Activated naive CD4-positive, alpha-beta T cell treated with anti-CD3 and anti-CD28 coated beads, Interleukin-2, amount 10 ng/mL, durations not matched to agents 7 days and 5 days (primary cell): ENCODE measurements at regions not wholly inside any gene's neighbourhood (a gene's known extent, or its start where the extent isn't known, plus 50 kb on each side); places are given as distances from the start of the nearest gene placed in this dataset.

Experiments
- CTCF ChIA-PET: fragments of 350-600 bp; sonication (Branson Sonifier 250); formaldehyde crosslinking; loops from one replicate; lab custom pipeline; 2021; ENCODE audit warnings: antibody characterized with exemption; lab: Charles Lee
- DNase-seq: peaks from one replicate; pipeline ENCODE4 v3.0.0-alpha.2; 2020
- H3K27ac Mint-ChIP-seq: one replicate; pipeline ENCODE4 v1.8.0; 2021; ENCODE audit warnings: mild to moderate bottlenecking, moderate library complexity, mixed read lengths
- H3K27me3 Mint-ChIP-seq: one replicate; pipeline ENCODE4 v1.8.0; 2021; ENCODE audit warnings: mild to moderate bottlenecking, mixed read lengths
- H3K36me3 Mint-ChIP-seq: one replicate; pipeline ENCODE4 v1.8.0; 2021; ENCODE audit warnings: mixed read lengths
- H3K4me1 Mint-ChIP-seq: one replicate; pipeline ENCODE4 v1.8.0; 2021; ENCODE audit warnings: mixed read lengths
- H3K4me3 Mint-ChIP-seq: one replicate; pipeline ENCODE4 v1.8.0; 2021; ENCODE audit warnings: mild to moderate bottlenecking, moderate library complexity, mixed read lengths
- H3K9me3 Mint-ChIP-seq: one replicate; pipeline ENCODE4 v1.8.0; 2021; ENCODE audit warnings: mixed read lengths

- no peak for DNase-seq
- Mint-ChIP-seq H3K36me3 (no peaks in the 10 kb centered on the region), H3K27me3 (peaks cover 6% of the 10 kb centered on the region), H3K4me3 (no peak overlapping the region), H3K4me1 (no peaks in the 10 kb centered on the region), H3K9me3 (no peaks in the 10 kb centered on the region), H3K27ac (no peak overlapping the region)
- CTCF ChIA-PET = no interaction called here
Measured at GRCh38 chr6:90654166-90654565, 67.3 kb upstream of the MAP3K7 start.

GRCh38 chr6:90653750-90654149 is 66.9 kb upstream of the MAP3K7 start:
- Mint-ChIP-seq H3K36me3 (no peaks in the 10 kb centered on the region), H3K27ac (no peak overlapping the region), H3K4me1 (no peaks in the 10 kb centered on the region), H3K4me3 (no peak overlapping the region), H3K27me3 (peaks cover 6% of the 10 kb centered on the region), H3K9me3 (no peaks in the 10 kb centered on the region)
- CTCF ChIA-PET = no interaction called here
- DNase-seq = no peak

- CTCF ChIA-PET = no interaction called here
- DNase-seq = no peak
- no peak overlapping the region for H3K27ac Mint-ChIP-seq
- no peaks in the 10 kb centered on the region for H3K4me1 Mint-ChIP-seq
- no peaks in the 10 kb centered on the region for H3K9me3 Mint-ChIP-seq
- H3K36me3 Mint-ChIP-seq = no peaks in the 10 kb centered on the region
- H3K4me3 Mint-ChIP-seq = no peak overlapping the region
- peaks cover 6% of the 10 kb centered on the region for H3K27me3 Mint-ChIP-seq
Measured at GRCh38 chr6:90650041-90650940, 63.4 kb upstream of the MAP3K7 start.

GRCh38 chr6:90648873-90649272 is 62.0 kb upstream of the MAP3K7 start:
- Mint-ChIP-seq H3K4me1 (no peaks in the 10 kb centered on the region), H3K27me3 (peaks cover 2% of the 10 kb centered on the region), H3K36me3 (no peaks in the 10 kb centered on the region), H3K27ac (no peak overlapping the region), H3K4me3 (no peak overlapping the region), H3K9me3 (no peaks in the 10 kb centered on the region)
- CTCF ChIA-PET = no interaction called here
- DNase-seq = no peak

GRCh38 chr6:90646940-90647339 is 60.1 kb upstream of the MAP3K7 start:
- H3K4me3 Mint-ChIP-seq = no peak overlapping the region
- no peaks in the 10 kb centered on the region for H3K4me1 Mint-ChIP-seq
- DNase-seq = no peak
- no peaks in the 10 kb centered on the region for H3K27me3 Mint-ChIP-seq
- no peaks in the 10 kb centered on the region for H3K36me3 Mint-ChIP-seq
- no peak overlapping the region for H3K27ac Mint-ChIP-seq
- no peaks in the 10 kb centered on the region for H3K9me3 Mint-ChIP-seq
- CTCF ChIA-PET = no interaction called here

- H3K27ac Mint-ChIP-seq = no peak overlapping the region
- DNase-seq = no peak
- no peaks in the 10 kb centered on the region for H3K4me1 Mint-ChIP-seq
- H3K9me3 Mint-ChIP-seq = no peaks in the 10 kb centered on the region
- no peaks in the 10 kb centered on the region for H3K36me3 Mint-ChIP-seq
- no peak overlapping the region for H3K4me3 Mint-ChIP-seq
- CTCF ChIA-PET = interaction anchor here (0.7 kb wide), 1 partner anchor 26 kb away, joined by 3 read pairs; no protein-coding TSS in a partner anchor
- no peaks in the 10 kb centered on the region for H3K27me3 Mint-ChIP-seq
Measured at GRCh38 chr6:90645634-90646033, 58.8 kb upstream of the MAP3K7 start.

GRCh38 chr6:90644492-90644891 is 57.6 kb upstream of the MAP3K7 start:
- Mint-ChIP-seq H3K27me3 (no peaks in the 10 kb centered on the region), H3K36me3 (no peaks in the 10 kb centered on the region), H3K9me3 (no peaks in the 10 kb centered on the region), H3K4me1 (no peaks in the 10 kb centered on the region), H3K27ac (no peak overlapping the region), H3K4me3 (no peak overlapping the region)
- DNase-seq = no peak
- CTCF ChIA-PET = no interaction called here

GRCh38 chr6:90643381-90643780 is 56.5 kb upstream of the MAP3K7 start:
- Mint-ChIP-seq H3K9me3 (no peaks in the 10 kb centered on the region), H3K27ac (no peak overlapping the region), H3K4me3 (no peak overlapping the region), H3K27me3 (no peaks in the 10 kb centered on the region), H3K4me1 (no peaks in the 10 kb centered on the region), H3K36me3 (no peaks in the 10 kb centered on the region)
- CTCF ChIA-PET = no interaction called here
- no peak for DNase-seq

GRCh38 chr6:90637320-90637719 is 50.4 kb upstream of the MAP3K7 start:
- H3K27ac Mint-ChIP-seq = no peak overlapping the region
- CTCF ChIA-PET = no interaction called here
- DNase-seq = no peak

More at GRCh38 chr6:90637320-90637719, 50.4 kb upstream of the MAP3K7 start:
- Mint-ChIP-seq H3K4me1 (no peaks in the 10 kb centered on the region), H3K9me3 (peaks cover 5% of the 10 kb centered on the region), H3K4me3 (no peak overlapping the region), H3K27me3 (peaks cover 4% of the 10 kb centered on the region), H3K36me3 (no peaks in the 10 kb centered on the region)
